Panc1 (cell line): ENCODE measurements at regions not wholly inside any gene's neighbourhood (a gene's known extent, or its start where the extent isn't known, plus 50 kb on each side); places are given as distances from the start of the nearest gene placed in this dataset.

Experiments used
- POLR2AphosphoS5 ChIP-seq: IDR thresholded peaks from 2 replicates; pipeline ENCODE4 v1.6.1; 2012; ENCODE audit warnings: mild to moderate bottlenecking, low read depth, low read length, moderate library complexity
- REST ChIP-seq, 2 experiments: IDR thresholded peaks; 2 replicates each; pipeline ENCODE4 v1.6.1; 2011 to 2012; ENCODE audit warnings: low read depth in 2 of 2, control low read depth in 1 of 2, low read length in 1 of 2, mild to moderate bottlenecking in 1 of 2, moderate library complexity in 1 of 2; ENCODE audit not compliant: insufficient read depth in 1 of 2
- SIN3A ChIP-seq: IDR thresholded peaks from 2 replicates; pipeline ENCODE4 v1.6.1; 2012; ENCODE audit warnings: low read depth, mild to moderate bottlenecking, low read length, moderate library complexity, borderline replicate concordance; ENCODE audit not compliant: insufficient read depth
- TCF7L2 ChIP-seq: IDR thresholded peaks from 2 replicates; pipeline ENCODE4 v1.6.1; 2011; ENCODE audit warnings: mild to moderate bottlenecking, low read depth, low read length, inconsistent platforms
- TF ChIP-seq, protein P1 (sequence below): fragments of 450-650 bp; IDR thresholded peaks from 2 replicates; pipeline ENCODE4 v1.5.1; 2017; ENCODE audit warnings: mild to moderate bottlenecking

DNA sequence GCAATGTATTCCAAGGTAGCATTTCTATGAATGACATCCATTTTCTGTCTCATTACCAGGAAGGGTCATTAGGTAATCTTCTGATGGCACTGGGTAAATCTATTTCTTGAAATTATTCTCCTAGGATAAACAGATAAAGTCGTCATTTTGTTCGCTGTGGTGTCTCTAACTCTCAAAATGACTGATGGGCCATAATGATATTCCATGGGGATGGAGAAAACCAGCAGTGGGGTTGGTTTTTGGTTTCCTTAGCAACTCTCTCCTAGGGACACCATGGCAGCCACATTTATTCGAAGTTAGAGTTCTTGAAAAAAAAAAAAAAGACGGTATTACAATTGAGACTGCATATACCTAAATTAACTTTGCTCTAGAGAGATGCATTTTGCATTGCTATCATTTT lies 231.3 kb upstream of the SLCO3A1 start:
- TF ChIP-seq, protein P1, sequence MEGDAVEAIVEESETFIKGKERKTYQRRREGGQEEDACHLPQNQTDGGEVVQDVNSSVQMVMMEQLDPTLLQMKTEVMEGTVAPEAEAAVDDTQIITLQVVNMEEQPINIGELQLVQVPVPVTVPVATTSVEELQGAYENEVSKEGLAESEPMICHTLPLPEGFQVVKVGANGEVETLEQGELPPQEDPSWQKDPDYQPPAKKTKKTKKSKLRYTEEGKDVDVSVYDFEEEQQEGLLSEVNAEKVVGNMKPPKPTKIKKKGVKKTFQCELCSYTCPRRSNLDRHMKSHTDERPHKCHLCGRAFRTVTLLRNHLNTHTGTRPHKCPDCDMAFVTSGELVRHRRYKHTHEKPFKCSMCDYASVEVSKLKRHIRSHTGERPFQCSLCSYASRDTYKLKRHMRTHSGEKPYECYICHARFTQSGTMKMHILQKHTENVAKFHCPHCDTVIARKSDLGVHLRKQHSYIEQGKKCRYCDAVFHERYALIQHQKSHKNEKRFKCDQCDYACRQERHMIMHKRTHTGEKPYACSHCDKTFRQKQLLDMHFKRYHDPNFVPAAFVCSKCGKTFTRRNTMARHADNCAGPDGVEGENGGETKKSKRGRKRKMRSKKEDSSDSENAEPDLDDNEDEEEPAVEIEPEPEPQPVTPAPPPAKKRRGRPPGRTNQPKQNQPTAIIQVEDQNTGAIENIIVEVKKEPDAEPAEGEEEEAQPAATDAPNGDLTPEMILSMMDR: no peak
- TF ChIP-seq SIN3A: no peak
- TF ChIP-seq REST (IDR thresholded peaks at IDR 0.05; ENCODE audit: insufficient read depth in 1 of 2, low read depth in 2 of 2, low read length in 1 of 2): no peak
- TF ChIP-seq POLR2AphosphoS5: no peak
- no peak for TF ChIP-seq TCF7L2
